ENCODE measurements at regions not wholly inside any gene's neighbourhood (a gene's known extent, or its start where the extent isn't known, plus 50 kb on each side); places are given as distances from the start of the nearest gene placed in this dataset.

GRCh38 chr3:23749609-23750008, 56.1 kb upstream of the UBE2E1 start:
- Histone ChIP-seq H3K27me3 (ENCODE audit: control insufficient read depth, insufficient read depth) (no peaks in the 10 kb centered on the region), H3K4me3 (ENCODE audit: low read length) (no peak overlapping the region), H3K9me3 (ENCODE audit: control insufficient read depth, low read length) (no peaks in the 10 kb centered on the region), H3K27ac (ENCODE audit: low read length) (no peak overlapping the region), H3K4me1 (ENCODE audit: control insufficient read depth, insufficient read depth, low read length) (peaks cover 7% of the 10 kb centered on the region)
- DNase-seq (no peak), ATAC-seq (no peak)
- intact Hi-C loops (cut with DNase I), result no loop called here
- WGBS, result 93% methylated on average over 4 of the region's 4 CpGs

DNA sequence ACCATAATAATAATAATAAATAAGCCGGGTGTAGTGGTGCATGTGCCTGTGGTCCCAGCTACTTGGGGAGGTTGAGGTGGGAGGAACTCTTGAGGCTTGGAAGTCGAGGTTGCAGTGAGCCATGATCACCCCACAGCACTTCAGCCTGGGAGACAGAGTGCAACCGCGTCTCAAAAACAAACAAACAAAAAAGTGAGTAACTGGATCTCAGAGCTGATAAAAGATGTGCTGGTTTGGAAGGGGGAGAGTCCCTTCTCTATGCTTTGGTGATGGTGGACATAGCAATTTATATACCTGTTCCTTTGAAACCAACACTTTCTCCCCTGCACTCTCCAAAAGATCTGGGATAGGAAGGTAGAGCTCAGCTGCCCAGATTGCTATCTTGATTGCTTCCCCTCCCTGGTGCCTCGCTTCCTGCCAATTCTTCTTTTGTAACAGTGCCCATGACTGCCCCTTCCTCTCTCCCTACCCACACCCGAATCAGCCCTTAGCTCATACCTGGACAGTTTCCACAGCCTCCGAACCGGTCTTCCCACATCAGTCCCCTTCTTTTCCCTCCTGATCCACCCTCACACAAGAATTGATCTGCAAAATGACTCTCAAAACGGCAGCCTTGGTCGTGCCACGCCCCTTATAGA, 55.1 kb upstream of the UBE2E1 start:
- 50% methylated on average over 11 of the region's 11 CpGs for WGBS
- Histone ChIP-seq H3K4me1 (ENCODE audit: control insufficient read depth, insufficient read depth, low read length) (peaks cover 7% of the 10 kb centered on the region), H3K27me3 (ENCODE audit: control insufficient read depth, insufficient read depth) (no peaks in the 10 kb centered on the region), H3K4me3 (ENCODE audit: low read length) (no peak overlapping the region), H3K27ac (ENCODE audit: low read length) (no peak overlapping the region), H3K9me3 (ENCODE audit: control insufficient read depth, low read length) (no peaks in the 10 kb centered on the region)
- DNase-seq (no peak), ATAC-seq (peak in 1 of 2 donors; percentile 35)
- intact Hi-C loops (cut with DNase I), result no loop called here

GRCh38 chr3:23751212-23751723, 54.5 kb upstream of the UBE2E1 start:
- peaks cover 7% of the 10 kb centered on the region for H3K4me1 ChIP-seq (ENCODE audit: control insufficient read depth, insufficient read depth, low read length)
- ATAC-seq (peak; percentile 38 to 53), DNase-seq (no peak)
- no peak overlapping the region for H3K4me3 ChIP-seq (ENCODE audit: low read length)
- 55% methylated on average over 7 of the region's 7 CpGs for WGBS
- intact Hi-C loops (cut with DNase I), result no loop called here
- no peak overlapping the region for H3K27ac ChIP-seq (ENCODE audit: low read length)
- H3K27me3 ChIP-seq (ENCODE audit: control insufficient read depth, insufficient read depth), result no peaks in the 10 kb centered on the region
- no peaks in the 10 kb centered on the region for H3K9me3 ChIP-seq (ENCODE audit: control insufficient read depth, low read length)

DNA sequence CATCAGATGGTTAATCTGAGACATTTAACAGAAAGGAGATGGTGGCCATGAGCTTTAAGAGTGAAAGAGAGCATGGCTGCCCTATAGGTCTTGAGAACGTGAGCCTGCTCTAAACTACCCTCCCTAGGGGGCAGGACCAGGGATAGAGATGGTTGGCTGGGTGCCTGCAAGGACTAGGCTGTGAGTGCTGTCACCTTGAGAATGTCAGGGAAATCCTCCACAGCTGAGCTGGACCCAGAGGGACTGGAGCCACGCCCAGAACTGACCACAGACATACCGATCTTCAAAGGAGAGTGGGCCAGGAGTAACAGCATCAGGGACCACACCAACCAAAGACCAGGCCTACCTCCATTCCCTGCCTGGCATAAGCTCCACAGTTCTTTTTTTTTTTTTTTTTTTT, 53.6 kb upstream of the UBE2E1 start:
- Histone ChIP-seq H3K27ac (ENCODE audit: low read length) (no peak overlapping the region), H3K4me3 (ENCODE audit: low read length) (no peak overlapping the region), H3K4me1 (ENCODE audit: control insufficient read depth, insufficient read depth, low read length) (peaks cover 7% of the 10 kb centered on the region), H3K9me3 (ENCODE audit: control insufficient read depth, low read length) (no peaks in the 10 kb centered on the region), H3K27me3 (ENCODE audit: control insufficient read depth, insufficient read depth) (no peaks in the 10 kb centered on the region)
- 86% methylated on average over 3 of the region's 3 CpGs for WGBS
- ATAC-seq (no peak), DNase-seq (no peak)
- intact Hi-C loops (cut with DNase I), result no loop called here

- Histone ChIP-seq H3K27ac (ENCODE audit: low read length) (no peak overlapping the region), H3K4me3 (ENCODE audit: low read length) (no peak overlapping the region), H3K9me3 (ENCODE audit: control insufficient read depth, low read length) (no peaks in the 10 kb centered on the region), H3K27me3 (ENCODE audit: control insufficient read depth, insufficient read depth) (no peaks in the 10 kb centered on the region), H3K4me1 (ENCODE audit: control insufficient read depth, insufficient read depth, low read length) (peaks cover 5% of the 10 kb centered on the region)
- intact Hi-C loops (cut with DNase I), result no loop called here
- no peak for DNase-seq
- ATAC-seq, result no peak
- 86% methylated on average over 4 of the region's 4 CpGs for WGBS
These were observed 51.5 kb upstream of the UBE2E1 start for GRCh38 chr3:23754215-23754614.
